ENCODE measurements at regions not wholly inside any gene's neighbourhood (a gene's known extent, or its start where the extent isn't known, plus 50 kb on each side); places are given as distances from the start of the nearest gene placed in this dataset.
A peak's percentile ranks its signal among the peaks of the same experiment; 100 is the strongest.

DNA sequence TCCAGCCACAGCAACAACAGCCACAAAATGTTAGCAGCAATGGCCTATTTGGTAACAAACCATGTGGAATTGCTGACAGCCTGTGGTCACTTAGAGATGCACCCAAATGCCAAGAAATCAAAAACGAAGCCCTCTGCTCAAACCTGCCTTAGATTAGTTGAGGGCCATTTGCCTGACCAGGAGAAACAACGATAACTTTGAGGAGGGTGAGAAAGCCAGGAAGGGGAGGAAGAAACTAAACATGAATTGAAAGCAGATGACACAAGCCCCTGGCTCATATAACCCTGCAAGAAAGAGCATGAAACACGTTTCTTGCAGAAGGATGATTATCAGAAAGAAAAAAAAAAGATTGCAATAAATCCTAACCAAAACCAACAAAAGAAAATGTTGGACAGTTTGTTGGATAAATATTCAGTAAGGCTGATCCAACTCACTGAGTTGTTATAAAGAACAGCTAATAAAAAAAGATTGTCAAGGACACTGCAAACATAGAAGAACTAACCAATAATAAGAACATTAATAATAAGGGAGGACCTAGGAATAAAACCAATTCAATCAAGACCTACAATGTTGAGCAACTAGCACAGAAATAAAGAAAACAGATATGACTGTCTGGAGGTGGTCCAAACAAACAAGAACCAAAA lies 140.5 kb upstream of the SLC30A5 start:
- no peak overlapping the region for H3K4me3 Mint-ChIP-seq
- H3K4me1 Mint-ChIP-seq (ENCODE audit: low read depth) = no peaks in the 10 kb centered on the region
- H3K36me3 Mint-ChIP-seq (ENCODE audit: insufficient read depth in 2 of 2) = no peaks in the 10 kb centered on the region
- ATAC-seq (replicated peaks in 1 of 2) (no peak), DNase-seq (no peak)
- no peak overlapping the region for H3K27ac Mint-ChIP-seq
- no peaks in the 10 kb centered on the region for H3K9me3 Mint-ChIP-seq
- no peaks in the 10 kb centered on the region for H3K27me3 Mint-ChIP-seq (ENCODE audit: low read depth)

- Mint-ChIP-seq H3K27me3 (ENCODE audit: low read depth) (no peaks in the 10 kb centered on the region), H3K36me3 (ENCODE audit: insufficient read depth in 2 of 2) (no peaks in the 10 kb centered on the region), H3K9me3 (no peaks in the 10 kb centered on the region), H3K4me1 (ENCODE audit: low read depth) (no peaks in the 10 kb centered on the region), H3K27ac (no peak overlapping the region), H3K4me3 (no peak overlapping the region)
- DNase-seq = no peak
- ATAC-seq (replicated peaks in 1 of 2) = no peak
These were observed 139.8 kb upstream of the SLC30A5 start for GRCh38 chr5:68953875-68954617.

DNA sequence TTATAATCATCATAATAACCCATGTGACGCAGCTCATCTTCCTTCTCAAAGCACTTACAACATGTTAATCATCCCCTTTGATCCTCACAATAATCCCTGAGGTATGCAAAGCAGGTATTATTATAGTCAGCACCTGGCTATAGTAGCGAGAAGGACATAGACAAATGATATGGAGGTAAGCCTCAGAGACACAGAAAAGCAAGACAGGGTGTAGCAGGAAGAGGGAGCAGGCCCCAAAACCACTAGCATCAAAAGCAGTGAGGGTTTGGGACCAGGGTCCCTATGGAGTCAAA lies 139.2 kb upstream of the SLC30A5 start:
- ATAC-seq (replicated peaks in 1 of 2) = no peak
- no peaks in the 10 kb centered on the region for H3K36me3 Mint-ChIP-seq (ENCODE audit: insufficient read depth in 2 of 2)
- no peak overlapping the region for H3K27ac Mint-ChIP-seq
- H3K9me3 Mint-ChIP-seq = no peaks in the 10 kb centered on the region
- no peak overlapping the region for H3K4me3 Mint-ChIP-seq
- H3K4me1 Mint-ChIP-seq (ENCODE audit: low read depth) = no peaks in the 10 kb centered on the region
- no peaks in the 10 kb centered on the region for H3K27me3 Mint-ChIP-seq (ENCODE audit: low read depth)
- no peak for DNase-seq

- H3K27ac Mint-ChIP-seq = no peak overlapping the region
- ATAC-seq (replicated peaks in 1 of 2) = no peak
- H3K9me3 Mint-ChIP-seq = no peaks in the 10 kb centered on the region
- no peaks in the 10 kb centered on the region for H3K27me3 Mint-ChIP-seq (ENCODE audit: low read depth)
- no peaks in the 10 kb centered on the region for H3K4me1 Mint-ChIP-seq (ENCODE audit: low read depth)
- H3K4me3 Mint-ChIP-seq = no peak overlapping the region
- H3K36me3 Mint-ChIP-seq (ENCODE audit: insufficient read depth in 2 of 2) = no peaks in the 10 kb centered on the region
- DNase-seq = no peak
These were observed 136.2 kb upstream of the SLC30A5 start for GRCh38 chr5:68957591-68957990.

GRCh38 chr5:68958428-68958827 lies 135.4 kb upstream of the SLC30A5 start:
- no peaks in the 10 kb centered on the region for H3K9me3 Mint-ChIP-seq
- no peak for ATAC-seq (replicated peaks in 1 of 2)

GRCh38 chr5:68960456-68960855 lies 133.4 kb upstream of the SLC30A5 start:
- no peaks in the 10 kb centered on the region for H3K4me1 Mint-ChIP-seq (ENCODE audit: low read depth)
- DNase-seq = no peak
- no peaks in the 10 kb centered on the region for H3K27me3 Mint-ChIP-seq (ENCODE audit: low read depth)
- ATAC-seq (replicated peaks in 1 of 2) = no peak
- no peaks in the 10 kb centered on the region for H3K36me3 Mint-ChIP-seq (ENCODE audit: insufficient read depth in 2 of 2)
- H3K9me3 Mint-ChIP-seq = no peaks in the 10 kb centered on the region
- no peak overlapping the region for H3K4me3 Mint-ChIP-seq
- no peak overlapping the region for H3K27ac Mint-ChIP-seq

More at GRCh38 chr5:68958428-68958827, 135.4 kb upstream of the SLC30A5 start:
- no peak for DNase-seq
- H3K27ac Mint-ChIP-seq = no peak overlapping the region
- H3K4me3 Mint-ChIP-seq = no peak overlapping the region
- H3K27me3 Mint-ChIP-seq (ENCODE audit: low read depth) = no peaks in the 10 kb centered on the region
- H3K4me1 Mint-ChIP-seq (ENCODE audit: low read depth) = no peaks in the 10 kb centered on the region
- H3K36me3 Mint-ChIP-seq (ENCODE audit: insufficient read depth in 2 of 2) = no peaks in the 10 kb centered on the region

GRCh38 chr5:68960961-68961360 lies 132.9 kb upstream of the SLC30A5 start:
- H3K27me3 Mint-ChIP-seq (ENCODE audit: low read depth) = no peaks in the 10 kb centered on the region
- no peaks in the 10 kb centered on the region for H3K9me3 Mint-ChIP-seq
- no peak overlapping the region for H3K27ac Mint-ChIP-seq
- no peak overlapping the region for H3K4me3 Mint-ChIP-seq
- no peaks in the 10 kb centered on the region for H3K4me1 Mint-ChIP-seq (ENCODE audit: low read depth)
- ATAC-seq (replicated peaks in 1 of 2) = no peak
- H3K36me3 Mint-ChIP-seq (ENCODE audit: insufficient read depth in 2 of 2) = no peaks in the 10 kb centered on the region
- DNase-seq = no peak

DNA sequence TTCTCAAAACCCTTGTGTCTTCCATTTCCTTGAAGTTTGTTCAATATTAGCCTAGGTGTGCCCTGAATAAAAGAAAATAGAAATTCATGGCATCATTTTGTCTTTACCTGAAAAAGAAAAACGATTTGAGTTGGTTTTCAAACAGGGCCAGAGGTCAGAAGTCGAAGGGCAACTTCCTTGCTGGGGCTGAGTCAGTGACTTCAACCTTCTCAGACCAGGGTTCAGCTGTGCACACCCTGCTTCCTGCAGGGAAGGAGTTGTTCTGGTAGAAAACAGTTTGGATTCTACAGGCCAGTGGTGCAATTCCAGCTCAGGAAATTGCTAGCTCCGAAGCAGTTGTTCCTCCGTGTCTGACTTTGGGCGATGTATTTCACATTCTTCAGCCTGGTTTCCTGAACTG lies 132.1 kb upstream of the SLC30A5 start:
- ATAC-seq (replicated peaks in 1 of 2) (no peak), DNase-seq (no peak)
- Mint-ChIP-seq H3K4me1 (ENCODE audit: low read depth) (no peaks in the 10 kb centered on the region), H3K36me3 (ENCODE audit: insufficient read depth in 2 of 2) (no peaks in the 10 kb centered on the region), H3K27ac (no peak overlapping the region), H3K9me3 (no peaks in the 10 kb centered on the region), H3K4me3 (no peak overlapping the region), H3K27me3 (ENCODE audit: low read depth) (no peaks in the 10 kb centered on the region)

DNA sequence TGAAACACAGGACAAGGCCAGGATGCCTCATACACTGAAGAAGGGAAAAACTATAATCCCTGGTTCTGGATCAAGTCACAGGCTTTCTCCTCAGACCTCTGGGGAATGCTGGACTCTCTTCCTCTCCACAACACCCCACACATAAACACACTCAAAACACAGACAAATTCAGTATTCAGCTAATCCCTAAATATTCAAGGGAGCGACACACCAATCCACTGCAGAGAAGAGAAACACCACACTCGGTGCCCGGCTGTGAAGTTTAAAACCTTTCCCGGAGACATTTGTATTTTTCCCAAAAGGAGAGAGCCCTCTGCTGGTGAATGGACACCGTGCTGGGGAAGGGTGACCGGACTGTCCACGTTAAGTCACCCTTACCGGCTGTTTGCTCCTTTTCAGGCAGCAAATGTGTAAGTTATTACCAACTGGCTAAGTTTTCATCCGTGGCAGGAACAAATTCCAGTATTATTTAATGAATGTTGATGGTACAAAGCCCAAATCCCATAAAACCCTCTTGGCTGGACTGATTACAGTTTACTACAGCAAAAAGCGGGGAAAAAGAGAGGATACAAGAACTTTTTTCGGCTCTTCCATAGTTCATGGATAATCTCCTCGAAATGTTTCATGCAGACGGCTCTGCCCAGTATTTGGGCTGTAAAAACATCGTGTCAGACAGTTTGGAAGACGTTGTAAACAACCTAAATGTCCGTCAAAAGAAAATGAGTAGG lies 130.9 kb upstream of the SLC30A5 start:
- DNase-seq (peak; percentile 2 to 11), ATAC-seq (replicated peaks in 1 of 2) (no peak)
- no peaks in the 10 kb centered on the region for H3K4me1 Mint-ChIP-seq (ENCODE audit: low read depth)
- H3K27me3 Mint-ChIP-seq (ENCODE audit: low read depth) = no peaks in the 10 kb centered on the region
- no peaks in the 10 kb centered on the region for H3K9me3 Mint-ChIP-seq
- no peaks in the 10 kb centered on the region for H3K36me3 Mint-ChIP-seq (ENCODE audit: insufficient read depth in 2 of 2)
- no peak overlapping the region for H3K4me3 Mint-ChIP-seq
- H3K27ac Mint-ChIP-seq = no peak overlapping the region

GRCh38 chr5:68964679-68965078 lies 129.1 kb upstream of the SLC30A5 start:
- Mint-ChIP-seq H3K27me3 (ENCODE audit: low read depth) (no peaks in the 10 kb centered on the region), H3K4me1 (ENCODE audit: low read depth) (no peaks in the 10 kb centered on the region), H3K27ac (no peak overlapping the region), H3K36me3 (ENCODE audit: insufficient read depth in 2 of 2) (no peaks in the 10 kb centered on the region), H3K4me3 (no peak overlapping the region), H3K9me3 (no peaks in the 10 kb centered on the region)
- ATAC-seq (replicated peaks in 1 of 2) = no peak
- DNase-seq = no peak

DNA sequence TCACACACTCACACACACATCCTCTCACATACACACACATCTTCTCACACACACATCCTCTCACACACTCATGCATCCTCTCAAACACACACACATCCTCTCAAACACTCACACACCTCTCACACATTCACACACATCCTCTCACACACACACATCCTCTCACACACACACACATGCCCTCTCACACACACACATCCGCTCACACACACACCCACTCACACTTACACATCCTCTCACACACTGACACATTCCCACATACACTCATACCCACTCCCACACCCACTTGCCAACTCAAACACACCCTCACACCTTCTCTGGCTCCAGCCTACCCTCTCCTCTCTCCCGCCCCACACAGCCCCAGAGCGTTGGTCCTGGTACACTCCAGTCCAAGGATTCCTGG lies 127.9 kb upstream of the SLC30A5 start:
- ATAC-seq (replicated peaks in 1 of 2) (no peak), DNase-seq (no peak)
- H3K27me3 Mint-ChIP-seq (ENCODE audit: low read depth) = no peaks in the 10 kb centered on the region
- H3K4me1 Mint-ChIP-seq (ENCODE audit: low read depth) = no peaks in the 10 kb centered on the region
- no peaks in the 10 kb centered on the region for H3K36me3 Mint-ChIP-seq (ENCODE audit: insufficient read depth in 2 of 2)
- no peak overlapping the region for H3K27ac Mint-ChIP-seq
- no peaks in the 10 kb centered on the region for H3K9me3 Mint-ChIP-seq
- H3K4me3 Mint-ChIP-seq = no peak overlapping the region

DNA sequence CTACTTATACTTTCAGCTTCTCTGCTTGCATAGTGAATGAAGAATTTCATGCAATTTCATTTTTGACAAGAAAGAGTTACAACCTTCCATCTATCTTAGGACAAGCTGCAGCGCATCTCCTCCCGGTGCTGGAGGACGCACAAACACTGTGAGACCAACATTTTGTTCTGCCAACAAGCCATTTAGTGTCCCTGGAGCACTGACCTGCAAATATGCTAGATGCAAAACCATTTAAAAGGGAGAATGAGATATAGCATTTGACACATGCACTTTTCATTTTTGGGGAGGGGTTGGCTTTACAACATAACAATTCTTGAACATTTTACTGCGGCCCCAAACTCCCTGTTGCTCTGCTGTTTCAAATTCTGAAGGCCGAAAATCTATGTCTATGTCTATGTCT lies 127.2 kb upstream of the SLC30A5 start:
- no peak overlapping the region for H3K4me3 Mint-ChIP-seq
- no peaks in the 10 kb centered on the region for H3K36me3 Mint-ChIP-seq (ENCODE audit: insufficient read depth in 2 of 2)
- H3K9me3 Mint-ChIP-seq = no peaks in the 10 kb centered on the region
- H3K27me3 Mint-ChIP-seq (ENCODE audit: low read depth) = no peaks in the 10 kb centered on the region
- DNase-seq = no peak
- no peaks in the 10 kb centered on the region for H3K4me1 Mint-ChIP-seq (ENCODE audit: low read depth)
- H3K27ac Mint-ChIP-seq = no peak overlapping the region
- no peak for ATAC-seq (replicated peaks in 1 of 2)

- no peak overlapping the region for H3K27ac Mint-ChIP-seq
These were observed 125.4 kb upstream of the SLC30A5 start for GRCh38 chr5:68968429-68968828.

More at GRCh38 chr5:68968429-68968828, 125.4 kb upstream of the SLC30A5 start:
- peaks cover 0 to 3% of the 10 kb centered on the region in 2 donors for H3K36me3 Mint-ChIP-seq (ENCODE audit: insufficient read depth in 2 of 2)
- no peak for DNase-seq
- ATAC-seq (replicated peaks in 1 of 2) = no peak
- H3K9me3 Mint-ChIP-seq = no peaks in the 10 kb centered on the region
- no peak overlapping the region for H3K4me3 Mint-ChIP-seq
- no peaks in the 10 kb centered on the region for H3K4me1 Mint-ChIP-seq (ENCODE audit: low read depth)
- H3K27me3 Mint-ChIP-seq (ENCODE audit: low read depth) = no peaks in the 10 kb centered on the region
